ENCODE measurements at regions not wholly inside any gene's neighbourhood (a gene's known extent, or its start where the extent isn't known, plus 50 kb on each side); places are given as distances from the start of the nearest gene placed in this dataset.
A peak's percentile ranks its signal among the peaks of the same experiment; 100 is the strongest.

GRCh38 chr14:83561261-83561660 is 1968.7 kb upstream of the FLRT2 start:
- no peak for TF ChIP-seq CTCF (IDR thresholded peaks at IDR 0.05; ENCODE audit: low read length, missing control alignments)
- H3K4me3 ChIP-seq (replicated peaks; ENCODE audit: low read depth, low read length): no peak overlapping the region
- DNase-seq (ENCODE audit: low read depth): no peak

GRCh38 chr14:83566567-83566966 is 1963.4 kb upstream of the FLRT2 start:
- no peak overlapping the region for H3K4me3 ChIP-seq (replicated peaks; ENCODE audit: low read depth, low read length)
- no peak for TF ChIP-seq CTCF (IDR thresholded peaks at IDR 0.05; ENCODE audit: low read length, missing control alignments)
- no peak for DNase-seq (ENCODE audit: low read depth)

- H3K4me3 ChIP-seq (replicated peaks; ENCODE audit: low read depth, low read length): no peak overlapping the region
- TF ChIP-seq CTCF (IDR thresholded peaks at IDR 0.05; ENCODE audit: low read length, missing control alignments): no peak
- peak; percentile 10 for DNase-seq (ENCODE audit: low read depth)
Observed at GRCh38 chr14:83568141-83568540, 1961.8 kb upstream of the FLRT2 start.

GRCh38 chr14:83575301-83575700 is 1954.6 kb upstream of the FLRT2 start:
- no peak for TF ChIP-seq CTCF (IDR thresholded peaks at IDR 0.05; ENCODE audit: low read length, missing control alignments)
- peak; percentile 8 for DNase-seq (ENCODE audit: low read depth)
- no peak overlapping the region for H3K4me3 ChIP-seq (replicated peaks; ENCODE audit: low read depth, low read length)

- no peak for DNase-seq (ENCODE audit: low read depth)
- no peak for TF ChIP-seq CTCF (IDR thresholded peaks at IDR 0.05; ENCODE audit: low read length, missing control alignments)
- H3K4me3 ChIP-seq (replicated peaks; ENCODE audit: low read depth, low read length): no peak overlapping the region
Observed at GRCh38 chr14:83583201-83583600, 1946.7 kb upstream of the FLRT2 start.

GRCh38 chr14:83594874-83595273 is 1935.1 kb upstream of the FLRT2 start:
- TF ChIP-seq CTCF (IDR thresholded peaks at IDR 0.05; ENCODE audit: low read length, missing control alignments): no peak
- no peak overlapping the region for H3K4me3 ChIP-seq (replicated peaks; ENCODE audit: low read depth, low read length)
- no peak for DNase-seq (ENCODE audit: low read depth)

GRCh38 chr14:83607682-83608081 is 1922.3 kb upstream of the FLRT2 start:
- no peak overlapping the region for H3K4me3 ChIP-seq (replicated peaks; ENCODE audit: low read depth, low read length)
- no peak for TF ChIP-seq CTCF (IDR thresholded peaks at IDR 0.05; ENCODE audit: low read length, missing control alignments)

More at GRCh38 chr14:83607682-83608081, 1922.3 kb upstream of the FLRT2 start:
- no peak for DNase-seq (ENCODE audit: low read depth)

All from fibroblast of pulmonary artery (primary cell).